ENCODE measurements at regions not wholly inside any gene's neighbourhood (a gene's known extent, or its start where the extent isn't known, plus 50 kb on each side); places are given as distances from the start of the nearest gene placed in this dataset.

- H3K27ac Mint-ChIP-seq (ENCODE audit: unreplicated experiment) = no peak overlapping the region
- H3K27me3 Mint-ChIP-seq (ENCODE audit: low read depth, unreplicated experiment) = no peaks in the 10 kb centered on the region
- no peak overlapping the region for H3K9ac ChIP-seq (ENCODE audit: low read length)
- H2AFZ ChIP-seq (ENCODE audit: low read depth, low read length) = no peak overlapping the region
- no peaks in the 10 kb centered on the region for H3K79me2 ChIP-seq (ENCODE audit: insufficient read depth, low read length)
- no peaks in the 10 kb centered on the region for H4K20me1 ChIP-seq (ENCODE audit: insufficient read depth, low read length)
- no peak for DNase-seq (ENCODE audit: low read depth)
- H3K9me3 Mint-ChIP-seq (ENCODE audit: unreplicated experiment) = no peaks in the 10 kb centered on the region
- H3K36me3 ChIP-seq (ENCODE audit: insufficient read depth, low read length) = no peaks in the 10 kb centered on the region
- H3K36me3 Mint-ChIP-seq (ENCODE audit: low read depth, unreplicated experiment) = no peaks in the 10 kb centered on the region
- H3K27ac ChIP-seq (ENCODE audit: low read depth, low read length) = no peak overlapping the region
- no peaks in the 10 kb centered on the region for H3K9me3 ChIP-seq (ENCODE audit: insufficient read depth, low read depth, low read length)
- TF ChIP-seq CTCF (IDR thresholded peaks at IDR 0.05; ENCODE audit: insufficient read depth, low read depth, low read length) = no peak
- no peak for TF ChIP-seq EZH2 (IDR thresholded peaks at IDR 0.05; ENCODE audit: insufficient read depth, low read length)
- H3K4me3 ChIP-seq (ENCODE audit: insufficient read depth, low read depth, low read length) = no peak overlapping the region
- no peak for FAIRE-seq
- no peaks in the 10 kb centered on the region for H3K27me3 ChIP-seq (ENCODE audit: insufficient read depth, low read length)
- H3K4me1 ChIP-seq (ENCODE audit: insufficient read depth, low read length) = peaks cover 6% of the 10 kb centered on the region
- H3K4me2 ChIP-seq (ENCODE audit: low read length) = no peak overlapping the region
- H3K4me3 Mint-ChIP-seq (ENCODE audit: unreplicated experiment) = no peak overlapping the region
- peaks cover 11% of the 10 kb centered on the region for H3K4me1 Mint-ChIP-seq (ENCODE audit: low read depth, unreplicated experiment)
Measured at GRCh38 chr13:84661718-84662117, 779.4 kb upstream of the SLITRK1 start.

DNA sequence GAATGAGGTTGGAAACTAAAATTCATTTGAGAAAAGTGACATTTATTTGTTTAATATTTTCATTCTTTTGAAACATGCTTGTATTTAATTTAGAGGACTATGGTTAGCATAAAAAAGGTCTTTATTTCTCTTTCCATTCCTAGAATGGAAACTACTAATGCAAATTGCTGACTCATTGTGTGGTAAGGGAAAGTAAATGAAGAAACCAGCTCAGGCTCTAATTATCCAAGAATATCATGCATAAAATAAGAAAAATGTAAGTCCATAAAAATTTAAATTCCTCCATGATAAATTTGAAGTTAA is 777.0 kb upstream of the SLITRK1 start:
- H3K36me3 ChIP-seq (ENCODE audit: insufficient read depth, low read length) = no peaks in the 10 kb centered on the region
- H3K9ac ChIP-seq (ENCODE audit: low read length) = no peak overlapping the region
- H3K4me1 Mint-ChIP-seq (ENCODE audit: low read depth, unreplicated experiment) = peaks cover 19% of the 10 kb centered on the region
- TF ChIP-seq CTCF (IDR thresholded peaks at IDR 0.05; ENCODE audit: insufficient read depth, low read depth, low read length) (no peak), EZH2 (IDR thresholded peaks at IDR 0.05; ENCODE audit: insufficient read depth, low read length) (no peak)
- no peak overlapping the region for H3K4me3 ChIP-seq (ENCODE audit: insufficient read depth, low read depth, low read length)
- FAIRE-seq = no peak
- no peak overlapping the region for H3K4me2 ChIP-seq (ENCODE audit: low read length)
- no peaks in the 10 kb centered on the region for H3K27me3 ChIP-seq (ENCODE audit: insufficient read depth, low read length)
- H3K79me2 ChIP-seq (ENCODE audit: insufficient read depth, low read length) = no peaks in the 10 kb centered on the region
- no peak overlapping the region for H3K27ac Mint-ChIP-seq (ENCODE audit: unreplicated experiment)
- peak; percentile 54 for DNase-seq (ENCODE audit: low read depth)
- no peaks in the 10 kb centered on the region for H3K9me3 Mint-ChIP-seq (ENCODE audit: unreplicated experiment)
- H3K4me1 ChIP-seq (ENCODE audit: insufficient read depth, low read length) = peaks cover 6% of the 10 kb centered on the region
- no peaks in the 10 kb centered on the region for H4K20me1 ChIP-seq (ENCODE audit: insufficient read depth, low read length)
- H3K27ac ChIP-seq (ENCODE audit: low read depth, low read length) = peak overlapping the region; percentile 15
- no peaks in the 10 kb centered on the region for H3K9me3 ChIP-seq (ENCODE audit: insufficient read depth, low read depth, low read length)
- no peak overlapping the region for H3K4me3 Mint-ChIP-seq (ENCODE audit: unreplicated experiment)
- H3K27me3 Mint-ChIP-seq (ENCODE audit: low read depth, unreplicated experiment) = no peaks in the 10 kb centered on the region
- H2AFZ ChIP-seq (ENCODE audit: low read depth, low read length) = no peak overlapping the region
- H3K36me3 Mint-ChIP-seq (ENCODE audit: low read depth, unreplicated experiment) = no peaks in the 10 kb centered on the region

DNA sequence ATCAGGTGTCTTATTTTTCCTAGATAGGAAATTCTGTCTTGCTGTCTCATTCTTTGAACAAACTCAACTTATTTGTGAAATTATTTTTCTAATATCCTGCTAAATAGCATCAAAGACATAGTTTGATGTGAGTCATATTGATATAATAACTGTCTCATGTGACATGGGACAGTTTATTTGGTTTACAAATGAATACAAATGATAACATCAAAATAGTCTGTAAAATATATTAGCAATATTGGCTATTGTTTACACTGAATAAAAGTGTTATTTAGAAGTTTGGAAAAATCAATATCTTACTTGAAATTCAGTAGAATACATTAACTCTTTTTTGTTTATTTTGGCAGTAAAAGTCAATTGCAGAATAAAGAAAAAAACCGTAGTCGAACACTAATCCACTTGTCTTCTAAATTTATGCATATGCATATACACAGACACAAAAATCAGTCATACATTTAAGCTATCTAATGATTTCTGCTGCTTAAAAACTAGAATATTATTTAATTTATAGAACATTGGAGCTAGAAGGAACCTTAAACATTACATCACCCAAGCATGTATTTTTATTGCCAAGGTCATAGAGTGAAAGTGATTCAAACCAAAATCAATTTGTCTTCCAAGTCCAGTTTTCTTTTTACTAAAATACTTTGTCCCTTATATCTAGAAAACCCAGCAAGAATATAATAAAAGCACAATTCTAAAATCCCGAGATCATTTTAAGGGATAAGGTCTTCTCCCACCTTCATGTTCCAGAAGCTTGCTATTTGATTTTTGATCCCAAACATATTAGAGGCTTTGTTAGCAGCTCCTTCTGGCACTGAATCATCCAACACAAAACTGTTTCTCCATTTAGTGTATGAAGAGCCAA is 776.5 kb upstream of the SLITRK1 start:
- no peak for TF ChIP-seq EZH2 (IDR thresholded peaks at IDR 0.05; ENCODE audit: insufficient read depth, low read length)
- no peak for TF ChIP-seq CTCF (IDR thresholded peaks at IDR 0.05; ENCODE audit: insufficient read depth, low read depth, low read length)

More for the DNA sequence above, 776.5 kb upstream of the SLITRK1 start:
- Histone ChIP-seq H3K27ac (ENCODE audit: low read depth, low read length) (peak overlapping the region; percentile 15), H2AFZ (ENCODE audit: low read depth, low read length) (no peak overlapping the region), H3K27me3 (ENCODE audit: insufficient read depth, low read length) (no peaks in the 10 kb centered on the region), H3K9me3 (ENCODE audit: insufficient read depth, low read depth, low read length) (no peaks in the 10 kb centered on the region), H3K79me2 (ENCODE audit: insufficient read depth, low read length) (no peaks in the 10 kb centered on the region), H3K36me3 (ENCODE audit: insufficient read depth, low read length) (no peaks in the 10 kb centered on the region), H3K4me2 (ENCODE audit: low read length) (no peak overlapping the region), H3K4me1 (ENCODE audit: insufficient read depth, low read length) (peaks cover 6% of the 10 kb centered on the region), H3K9ac (ENCODE audit: low read length) (no peak overlapping the region), H4K20me1 (ENCODE audit: insufficient read depth, low read length) (no peaks in the 10 kb centered on the region), H3K4me3 (ENCODE audit: insufficient read depth, low read depth, low read length) (no peak overlapping the region)
- H3K36me3 Mint-ChIP-seq (ENCODE audit: low read depth, unreplicated experiment) = no peaks in the 10 kb centered on the region
- FAIRE-seq (no peak), DNase-seq (ENCODE audit: low read depth) (peak; percentile 47)
- H3K27me3 Mint-ChIP-seq (ENCODE audit: low read depth, unreplicated experiment) = no peaks in the 10 kb centered on the region
- no peaks in the 10 kb centered on the region for H3K9me3 Mint-ChIP-seq (ENCODE audit: unreplicated experiment)
- no peak overlapping the region for H3K4me3 Mint-ChIP-seq (ENCODE audit: unreplicated experiment)
- H3K27ac Mint-ChIP-seq (ENCODE audit: unreplicated experiment) = no peak overlapping the region
- peaks cover 19% of the 10 kb centered on the region for H3K4me1 Mint-ChIP-seq (ENCODE audit: low read depth, unreplicated experiment)

All from astrocyte (in vitro differentiated cells and primary cell).